ENCODE measurements at regions not wholly inside any gene's neighbourhood (a gene's known extent, or its start where the extent isn't known, plus 50 kb on each side); places are given as distances from the start of the nearest gene placed in this dataset.
A peak's percentile ranks its signal among the peaks of the same experiment; 100 is the strongest.

DNA sequence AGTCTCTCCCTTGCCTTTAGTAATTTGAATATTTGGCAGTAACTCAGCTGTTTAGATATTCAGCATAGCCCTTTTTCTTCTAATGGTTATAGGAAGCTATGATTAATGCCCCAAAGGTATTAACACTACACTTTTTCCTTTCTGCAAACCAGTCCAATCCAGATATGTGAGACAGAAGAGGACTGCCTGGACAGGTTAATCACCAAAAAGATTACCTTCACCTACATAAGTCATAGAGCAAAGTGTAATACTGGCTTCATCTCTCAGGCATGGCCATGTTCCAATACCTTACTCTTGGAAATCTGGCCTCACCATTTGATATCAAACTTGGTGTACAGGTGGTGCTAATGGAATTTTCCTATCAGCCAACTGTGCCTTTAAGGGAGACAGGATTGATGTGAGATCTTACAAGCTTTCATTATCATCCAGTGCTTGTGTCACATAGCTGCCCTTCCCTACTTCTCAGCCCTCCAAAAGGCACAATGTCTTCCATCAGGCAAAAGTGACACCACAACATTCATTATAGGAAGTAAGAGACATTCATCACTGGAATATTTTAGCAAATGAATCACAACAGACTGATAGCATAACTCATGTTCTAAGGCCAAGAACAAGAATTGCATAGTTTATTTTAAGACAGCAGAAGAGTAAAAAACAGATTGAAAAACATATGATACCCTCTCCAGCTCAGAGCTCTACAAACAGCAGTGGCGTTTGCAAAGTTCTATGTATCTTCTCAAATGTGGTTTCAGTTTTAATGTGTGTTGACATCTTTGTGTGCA is 91.2 kb upstream of the PAM start:
- WGBS, 2 donors, result 47 to 65% methylated on average over 1 of the region's 1 CpG
- no peak for DNase-seq
- no peak for ATAC-seq (ENCODE audit: insufficient read depth, low FRiP score)
- no peak overlapping the region for H3K9ac ChIP-seq (ENCODE audit: insufficient read depth in 1 of 2, low read length in 2 of 2)
- no peak overlapping the region for H3K4me3 ChIP-seq
- TF ChIP-seq, protein P1, sequence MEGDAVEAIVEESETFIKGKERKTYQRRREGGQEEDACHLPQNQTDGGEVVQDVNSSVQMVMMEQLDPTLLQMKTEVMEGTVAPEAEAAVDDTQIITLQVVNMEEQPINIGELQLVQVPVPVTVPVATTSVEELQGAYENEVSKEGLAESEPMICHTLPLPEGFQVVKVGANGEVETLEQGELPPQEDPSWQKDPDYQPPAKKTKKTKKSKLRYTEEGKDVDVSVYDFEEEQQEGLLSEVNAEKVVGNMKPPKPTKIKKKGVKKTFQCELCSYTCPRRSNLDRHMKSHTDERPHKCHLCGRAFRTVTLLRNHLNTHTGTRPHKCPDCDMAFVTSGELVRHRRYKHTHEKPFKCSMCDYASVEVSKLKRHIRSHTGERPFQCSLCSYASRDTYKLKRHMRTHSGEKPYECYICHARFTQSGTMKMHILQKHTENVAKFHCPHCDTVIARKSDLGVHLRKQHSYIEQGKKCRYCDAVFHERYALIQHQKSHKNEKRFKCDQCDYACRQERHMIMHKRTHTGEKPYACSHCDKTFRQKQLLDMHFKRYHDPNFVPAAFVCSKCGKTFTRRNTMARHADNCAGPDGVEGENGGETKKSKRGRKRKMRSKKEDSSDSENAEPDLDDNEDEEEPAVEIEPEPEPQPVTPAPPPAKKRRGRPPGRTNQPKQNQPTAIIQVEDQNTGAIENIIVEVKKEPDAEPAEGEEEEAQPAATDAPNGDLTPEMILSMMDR (IDR thresholded peaks at IDR 0.05; ENCODE audit: control extremely low read depth, extremely low read depth), result no peak
- H3K27ac ChIP-seq (ENCODE audit: low read depth in 1 of 2, low read length in 1 of 2), result peak overlapping the region in 1 of 2 donors; percentile 21
- H3K4me1 ChIP-seq (ENCODE audit: control insufficient read depth in 5 of 5, insufficient read depth in 5 of 5, low read length in 5 of 5), result peaks cover 0 to 5% (median 0%) of the 10 kb centered on the region in 5 donors
- no peaks in the 10 kb centered on the region for H3K36me3 ChIP-seq (ENCODE audit: control insufficient read depth in 4 of 4, insufficient read depth in 4 of 4, low read length in 4 of 4)
- no peaks in the 10 kb centered on the region for H3K27me3 ChIP-seq (ENCODE audit: control insufficient read depth in 3 of 3, insufficient read depth in 3 of 3, low read length in 2 of 3)
- H3K9me3 ChIP-seq (ENCODE audit: control insufficient read depth in 4 of 4, insufficient read depth in 3 of 4, low read length in 3 of 4), result no peaks in the 10 kb centered on the region

GRCh38 chr5:102664616-102665335 is 90.3 kb upstream of the PAM start:
- DNase-seq, result no peak
- Histone ChIP-seq H3K27me3 (ENCODE audit: control insufficient read depth in 3 of 3, insufficient read depth in 3 of 3, low read length in 2 of 3) (no peaks in the 10 kb centered on the region), H3K4me1 (ENCODE audit: control insufficient read depth in 5 of 5, insufficient read depth in 5 of 5, low read length in 5 of 5) (peaks cover 0 to 5% (median 0%) of the 10 kb centered on the region in 5 donors), H3K36me3 (ENCODE audit: control insufficient read depth in 4 of 4, insufficient read depth in 4 of 4, low read length in 4 of 4) (no peaks in the 10 kb centered on the region), H3K9ac (ENCODE audit: insufficient read depth in 1 of 2, low read length in 2 of 2) (no peak overlapping the region), H3K9me3 (ENCODE audit: control insufficient read depth in 4 of 4, insufficient read depth in 3 of 4, low read length in 3 of 4) (no peaks in the 10 kb centered on the region), H3K4me3 (no peak overlapping the region), H3K27ac (ENCODE audit: low read depth in 1 of 2, low read length in 1 of 2) (peak overlapping the region in 1 of 2 donors; percentile 21)
- no peak for ATAC-seq (ENCODE audit: insufficient read depth, low FRiP score)
- WGBS, 2 donors, result 62 to 76% methylated on average over 4 of the region's 4 CpGs
- TF ChIP-seq, protein P1 (IDR thresholded peaks at IDR 0.05; ENCODE audit: control extremely low read depth, extremely low read depth), result no peak

DNA sequence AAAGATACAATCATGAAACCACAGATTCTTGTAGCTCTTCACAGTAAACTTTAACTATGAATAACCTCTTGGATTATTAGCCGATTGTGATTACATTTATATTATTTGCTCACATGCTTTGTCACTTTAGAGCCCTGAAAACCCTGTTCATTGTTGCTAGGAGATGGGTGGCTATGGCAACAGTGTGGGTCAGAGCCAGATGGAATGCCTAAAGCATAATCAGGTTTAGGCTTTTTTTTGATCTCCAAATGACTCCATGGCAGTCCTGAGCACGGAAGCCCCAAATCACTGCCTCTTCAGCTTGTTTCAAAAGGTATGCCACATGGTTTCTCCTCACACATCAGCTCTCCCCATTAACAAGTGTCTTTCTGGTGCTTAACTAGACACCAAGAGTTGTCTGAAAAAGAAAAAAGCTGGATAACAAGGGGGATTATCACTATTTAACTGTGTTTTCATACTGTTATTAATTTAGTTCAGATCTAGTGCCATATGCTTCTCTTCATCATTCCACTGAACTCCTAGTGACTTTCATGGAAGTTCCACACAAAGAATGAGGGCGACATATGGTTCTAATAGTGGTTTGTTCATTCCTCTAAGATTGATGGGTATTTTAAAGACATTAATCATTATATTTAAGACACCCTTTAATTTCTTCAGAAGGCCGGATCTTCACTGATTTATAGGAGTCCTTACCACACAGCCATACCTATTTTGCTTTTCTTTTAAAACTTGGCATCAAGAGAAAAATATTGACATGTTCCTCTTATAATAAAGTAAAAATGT is 88.8 kb upstream of the PAM start:
- peak; percentile 40 to 56 (median 49) for DNase-seq
- Histone ChIP-seq H3K9ac (ENCODE audit: insufficient read depth in 1 of 2, low read length in 2 of 2) (no peak overlapping the region), H3K9me3 (ENCODE audit: control insufficient read depth in 4 of 4, insufficient read depth in 3 of 4, low read length in 3 of 4) (no peaks in the 10 kb centered on the region), H3K27ac (ENCODE audit: low read depth in 1 of 2, low read length in 1 of 2) (no peak overlapping the region), H3K4me1 (ENCODE audit: control insufficient read depth in 5 of 5, insufficient read depth in 5 of 5, low read length in 5 of 5) (peaks cover 0 to 5% (median 0%) of the 10 kb centered on the region in 5 donors), H3K36me3 (ENCODE audit: control insufficient read depth in 4 of 4, insufficient read depth in 4 of 4, low read length in 4 of 4) (no peaks in the 10 kb centered on the region), H3K4me3 (no peak overlapping the region), H3K27me3 (ENCODE audit: control insufficient read depth in 3 of 3, insufficient read depth in 3 of 3, low read length in 2 of 3) (no peaks in the 10 kb centered on the region)
- 77 to 85% methylated on average over 4 of the region's 4 CpGs for WGBS, 2 donors
- ATAC-seq (ENCODE audit: insufficient read depth, low FRiP score), result no peak
- TF ChIP-seq, protein P1 (IDR thresholded peaks at IDR 0.05; ENCODE audit: control extremely low read depth, extremely low read depth), result no peak
